Right atrium auricular region (tissue), 2 donors: ENCODE measurements at regions not wholly inside any gene's neighbourhood (a gene's known extent, or its start where the extent isn't known, plus 50 kb on each side); places are given as distances from the start of the nearest gene placed in this dataset.

ENCODE experiments used
- DNase-seq: peaks from one replicate; pipeline ENCODE4 v3.0.0-alpha.2; 2019; ENCODE audit warnings: low spot score
- H3K27ac ChIP-seq, 2 donors: fragments of 200-600 bp; sonication (generic); 1 replicate in 1 of 2; 2 replicates in 1 of 2; pipeline ENCODE4 v1.5.1; 2016 to 2019
- H3K27me3 ChIP-seq, 2 donors: fragments of 200-600 bp; sonication (generic); one replicate each; pipeline versions ENCODE4 v1.5.1 to v1.6.0; 2017 to 2019
- H3K36me3 ChIP-seq: fragments of 200-600 bp; sonication (generic); one replicate; pipeline ENCODE4 v1.5.1; 2016
- H3K4me1 ChIP-seq, 2 donors: fragments of 200-600 bp; sonication (generic); one replicate each; pipeline versions ENCODE4 v1.5.1 to v1.6.0; 2017 to 2019
- H3K4me3 ChIP-seq, 2 donors: fragments of 200-600 bp; sonication (generic); 1 replicate in 1 of 2; 2 replicates in 1 of 2; pipeline ENCODE4 v1.5.1; 2017 to 2019; ENCODE audit warnings: mild to moderate bottlenecking in 1 of 2, moderate library complexity in 1 of 2
- H3K9me3 ChIP-seq, 2 donors: fragments of 200-600 bp; sonication (generic); one replicate each; pipeline ENCODE4 v1.5.1; 2019
- TF ChIP-seq, protein P1 (sequence below), 2 donors: fragments of 200-600 bp; sonication (generic); IDR thresholded peaks; one replicate each; pipeline ENCODE4 v1.5.1; 2019; ENCODE audit warnings: antibody characterized with exemption in 2 of 2

DNA sequence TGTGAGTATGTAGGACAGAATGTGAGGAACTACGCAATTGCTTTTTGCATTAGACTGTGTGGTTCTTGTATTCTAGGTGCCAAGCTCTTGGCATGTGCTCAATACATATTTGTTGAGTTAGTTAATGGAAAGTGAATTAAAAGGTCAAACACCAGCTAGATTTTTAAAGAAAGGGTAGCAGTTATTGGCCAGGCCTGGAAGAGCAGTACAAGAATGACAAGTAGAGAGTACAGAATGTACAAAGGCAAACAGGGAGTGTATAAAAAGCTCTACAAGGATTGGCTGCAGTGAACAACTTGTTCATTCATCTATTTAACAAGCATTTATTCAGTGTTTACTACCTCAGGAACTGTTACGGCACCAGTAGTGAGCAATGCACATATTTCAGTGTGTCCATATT, 854.0 kb upstream of the SEL1L start:
- DNase-seq, result no peak
- Histone ChIP-seq H3K4me3 (no peak overlapping the region), H3K27ac (peak overlapping the region in 1 of 2 donors; percentile 16), H3K4me1 (no peaks in the 10 kb centered on the region), H3K36me3 (no peaks in the 10 kb centered on the region), H3K27me3 (no peaks in the 10 kb centered on the region), H3K9me3 (no peaks in the 10 kb centered on the region)
- TF ChIP-seq, protein P1, sequence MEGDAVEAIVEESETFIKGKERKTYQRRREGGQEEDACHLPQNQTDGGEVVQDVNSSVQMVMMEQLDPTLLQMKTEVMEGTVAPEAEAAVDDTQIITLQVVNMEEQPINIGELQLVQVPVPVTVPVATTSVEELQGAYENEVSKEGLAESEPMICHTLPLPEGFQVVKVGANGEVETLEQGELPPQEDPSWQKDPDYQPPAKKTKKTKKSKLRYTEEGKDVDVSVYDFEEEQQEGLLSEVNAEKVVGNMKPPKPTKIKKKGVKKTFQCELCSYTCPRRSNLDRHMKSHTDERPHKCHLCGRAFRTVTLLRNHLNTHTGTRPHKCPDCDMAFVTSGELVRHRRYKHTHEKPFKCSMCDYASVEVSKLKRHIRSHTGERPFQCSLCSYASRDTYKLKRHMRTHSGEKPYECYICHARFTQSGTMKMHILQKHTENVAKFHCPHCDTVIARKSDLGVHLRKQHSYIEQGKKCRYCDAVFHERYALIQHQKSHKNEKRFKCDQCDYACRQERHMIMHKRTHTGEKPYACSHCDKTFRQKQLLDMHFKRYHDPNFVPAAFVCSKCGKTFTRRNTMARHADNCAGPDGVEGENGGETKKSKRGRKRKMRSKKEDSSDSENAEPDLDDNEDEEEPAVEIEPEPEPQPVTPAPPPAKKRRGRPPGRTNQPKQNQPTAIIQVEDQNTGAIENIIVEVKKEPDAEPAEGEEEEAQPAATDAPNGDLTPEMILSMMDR (IDR thresholded peaks at IDR 0.05), result no peak

DNA sequence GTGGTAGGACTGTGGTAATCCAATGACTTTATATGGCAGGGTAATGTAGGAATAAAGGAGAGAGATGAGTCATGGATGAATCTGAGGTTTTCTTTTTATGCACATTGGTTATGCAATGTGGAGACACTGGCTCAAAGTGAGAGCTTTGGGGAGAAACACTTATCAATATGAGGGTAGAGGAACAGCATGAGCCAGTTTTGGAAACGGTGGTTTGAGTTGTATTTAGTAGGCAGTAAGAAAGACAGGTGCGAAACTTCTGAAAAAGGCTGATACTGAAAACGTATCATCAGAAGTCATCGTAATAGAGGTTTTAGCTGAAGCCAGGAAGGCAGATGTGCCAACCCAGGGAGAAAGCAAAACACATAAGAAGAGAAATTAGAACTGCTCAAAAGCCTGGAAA, 854.8 kb upstream of the SEL1L start:
- TF ChIP-seq, protein P1 (IDR thresholded peaks at IDR 0.05), result no peak
- no peak overlapping the region for H3K4me3 ChIP-seq
- no peaks in the 10 kb centered on the region for H3K4me1 ChIP-seq
- no peaks in the 10 kb centered on the region for H3K36me3 ChIP-seq
- no peak for DNase-seq
- peak overlapping the region in 1 of 2 donors; percentile 16 for H3K27ac ChIP-seq
- no peaks in the 10 kb centered on the region for H3K9me3 ChIP-seq
- no peaks in the 10 kb centered on the region for H3K27me3 ChIP-seq

DNA sequence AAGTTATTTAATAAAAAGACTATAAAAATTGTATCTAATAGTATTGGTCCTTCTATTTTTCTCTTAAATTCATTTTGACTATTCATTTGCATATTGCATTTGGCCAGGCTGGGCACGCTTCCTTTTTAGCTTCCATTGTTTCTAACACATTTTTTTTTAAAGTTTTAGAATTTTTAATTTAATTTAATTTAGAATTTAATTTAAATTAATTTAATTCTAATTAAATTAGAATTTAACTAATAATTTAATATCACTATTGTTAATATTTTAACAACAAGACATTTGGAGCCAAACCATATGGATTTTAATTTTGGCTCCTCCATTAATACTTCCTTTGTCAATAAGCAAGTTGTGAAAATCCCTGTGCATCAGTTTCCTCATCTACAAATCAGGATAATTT, 856.9 kb upstream of the SEL1L start:
- no peak for DNase-seq
- no peaks in the 10 kb centered on the region for H3K27me3 ChIP-seq
- H3K36me3 ChIP-seq, result no peaks in the 10 kb centered on the region

DNA sequence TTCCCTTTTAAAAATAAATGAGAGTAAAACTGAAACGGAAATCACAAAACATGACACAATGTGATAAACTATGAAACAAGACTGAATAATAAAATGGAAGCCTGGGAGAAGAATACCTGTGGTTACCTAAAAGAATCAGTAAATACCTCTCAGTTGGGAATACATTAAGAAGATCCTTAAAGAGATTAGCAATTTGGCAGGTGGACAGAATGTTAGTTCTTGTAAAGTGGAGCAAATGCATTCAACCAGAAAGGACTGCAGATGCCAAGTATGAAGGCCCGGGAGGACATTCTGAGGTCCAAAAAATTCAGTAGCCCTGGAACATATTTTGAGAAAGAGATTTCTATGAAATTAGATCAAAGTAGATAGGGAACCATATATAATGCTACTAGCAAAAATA, 861.3 kb upstream of the SEL1L start:
- Histone ChIP-seq H3K4me1 (no peaks in the 10 kb centered on the region), H3K27me3 (no peaks in the 10 kb centered on the region)

More for the DNA sequence above, 856.9 kb upstream of the SEL1L start:
- TF ChIP-seq, protein P1 (IDR thresholded peaks at IDR 0.05), result no peak
- H3K4me3 ChIP-seq, result no peak overlapping the region
- H3K9me3 ChIP-seq, result no peaks in the 10 kb centered on the region
- H3K27ac ChIP-seq, result no peak overlapping the region
- H3K4me1 ChIP-seq, result no peaks in the 10 kb centered on the region

DNA sequence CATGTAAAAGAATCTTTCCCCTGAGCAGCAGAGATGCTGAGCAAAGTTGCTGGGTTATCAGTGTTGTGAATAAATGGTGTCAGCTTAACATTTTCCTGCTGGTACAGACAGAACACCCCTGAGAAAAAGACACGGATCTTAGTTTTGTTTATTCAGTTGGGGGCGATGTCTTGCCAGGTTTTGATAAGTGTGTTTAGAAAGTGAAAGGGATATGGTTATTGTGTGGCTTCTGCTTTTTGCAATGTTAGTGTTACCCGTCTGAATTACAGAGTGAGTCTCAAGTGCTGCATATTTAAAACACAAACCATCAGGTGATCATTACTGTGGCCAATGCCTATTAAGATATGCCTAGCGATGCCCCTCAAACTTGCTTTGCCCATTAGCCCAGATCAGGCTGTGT, 864.6 kb upstream of the SEL1L start:
- no peak for DNase-seq
- Histone ChIP-seq H3K4me3 (no peak overlapping the region), H3K4me1 (no peaks in the 10 kb centered on the region), H3K27ac (no peak overlapping the region), H3K9me3 (no peaks in the 10 kb centered on the region), H3K36me3 (no peaks in the 10 kb centered on the region), H3K27me3 (no peaks in the 10 kb centered on the region)
- TF ChIP-seq, protein P1 (IDR thresholded peaks at IDR 0.05), result no peak

More for the DNA sequence above, 861.3 kb upstream of the SEL1L start:
- TF ChIP-seq, protein P1 (IDR thresholded peaks at IDR 0.05), result no peak
- DNase-seq, result no peak
- Histone ChIP-seq H3K36me3 (no peaks in the 10 kb centered on the region), H3K9me3 (no peaks in the 10 kb centered on the region), H3K27ac (no peak overlapping the region), H3K4me3 (no peak overlapping the region)

DNA sequence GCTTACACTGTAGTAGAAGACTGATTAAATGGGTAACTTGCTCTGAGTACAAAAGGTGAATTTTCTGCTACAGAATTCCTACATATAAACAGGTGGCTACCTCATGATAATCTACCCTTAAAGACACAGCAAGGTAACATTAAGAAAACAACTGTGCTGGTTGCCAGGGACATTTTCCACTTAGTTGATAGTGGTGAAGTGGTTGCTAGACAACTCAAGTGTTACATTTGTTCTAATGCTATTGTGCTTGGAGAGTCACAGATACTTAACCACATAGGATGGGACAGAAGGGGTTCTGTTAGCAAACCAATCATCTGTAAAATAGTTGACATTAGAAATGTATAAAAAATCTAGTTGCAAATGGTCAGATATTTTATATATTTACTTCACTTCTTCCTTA, 870.3 kb upstream of the SEL1L start:
- TF ChIP-seq, protein P1 (IDR thresholded peaks at IDR 0.05), result no peak
- no peaks in the 10 kb centered on the region for H3K4me1 ChIP-seq

More for the DNA sequence above, 870.3 kb upstream of the SEL1L start:
- no peak for DNase-seq
- Histone ChIP-seq H3K27me3 (no peaks in the 10 kb centered on the region), H3K36me3 (no peaks in the 10 kb centered on the region), H3K4me3 (no peak overlapping the region), H3K9me3 (no peaks in the 10 kb centered on the region), H3K27ac (no peak overlapping the region)
